ENCODE measurements at regions not wholly inside any gene's neighbourhood (a gene's known extent, or its start where the extent isn't known, plus 50 kb on each side); places are given as distances from the start of the nearest gene placed in this dataset.
"Not testable (repeated sequence)": the region's sequence is repeated elsewhere in the genome, so short reads cannot be mapped to it uniquely, and the experiment has no call there.

- DNase-seq (ENCODE audit: low read depth), result no peak
Measured at GRCh38 chr2:207363761-207364290, 165.9 kb upstream of the CREB1 start.

- no peak for DNase-seq (ENCODE audit: low read depth)
Measured at GRCh38 chr2:207370646-207371045, 159.1 kb upstream of the CREB1 start.

DNA sequence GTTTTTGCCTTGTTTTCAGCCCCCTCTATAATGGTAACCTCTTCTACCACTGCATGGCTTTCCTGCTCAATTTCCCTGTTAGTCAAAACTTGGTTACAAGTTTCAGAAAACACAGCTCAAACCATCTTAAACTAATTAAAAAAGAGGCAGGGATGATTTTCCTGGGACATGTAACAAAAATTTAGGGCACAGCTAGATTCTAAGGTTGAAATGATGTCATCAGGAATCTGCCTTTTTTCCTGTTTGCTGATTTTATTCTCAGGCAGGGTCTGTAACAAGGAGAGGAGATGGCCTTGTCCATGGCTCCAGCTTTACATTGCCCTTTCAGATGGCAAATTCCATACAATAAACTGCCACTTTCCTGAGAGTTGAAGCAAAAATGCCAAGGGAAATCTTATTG is 157.9 kb upstream of the CREB1 start:
- no peak for DNase-seq (ENCODE audit: low read depth)

DNA sequence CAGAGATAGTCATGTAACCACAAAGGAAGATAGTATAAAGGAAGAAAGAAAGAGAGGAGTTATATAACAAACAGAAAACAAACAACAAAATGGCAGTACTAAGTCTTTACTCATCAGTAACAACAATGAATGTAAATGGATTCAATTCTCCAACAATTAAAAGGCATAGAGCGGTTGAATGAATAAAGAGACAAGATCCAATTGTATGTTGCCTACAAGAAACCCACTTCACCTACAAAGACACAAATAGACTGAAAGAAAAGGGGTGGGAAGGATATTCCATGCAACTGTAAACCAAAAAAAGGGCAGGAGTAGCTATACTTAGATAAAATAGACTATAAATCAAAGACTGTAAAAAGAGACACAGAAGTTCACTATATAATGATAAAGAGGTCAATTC is 157.3 kb upstream of the CREB1 start:
- DNase-seq (ENCODE audit: low read depth), result no peak

DNA sequence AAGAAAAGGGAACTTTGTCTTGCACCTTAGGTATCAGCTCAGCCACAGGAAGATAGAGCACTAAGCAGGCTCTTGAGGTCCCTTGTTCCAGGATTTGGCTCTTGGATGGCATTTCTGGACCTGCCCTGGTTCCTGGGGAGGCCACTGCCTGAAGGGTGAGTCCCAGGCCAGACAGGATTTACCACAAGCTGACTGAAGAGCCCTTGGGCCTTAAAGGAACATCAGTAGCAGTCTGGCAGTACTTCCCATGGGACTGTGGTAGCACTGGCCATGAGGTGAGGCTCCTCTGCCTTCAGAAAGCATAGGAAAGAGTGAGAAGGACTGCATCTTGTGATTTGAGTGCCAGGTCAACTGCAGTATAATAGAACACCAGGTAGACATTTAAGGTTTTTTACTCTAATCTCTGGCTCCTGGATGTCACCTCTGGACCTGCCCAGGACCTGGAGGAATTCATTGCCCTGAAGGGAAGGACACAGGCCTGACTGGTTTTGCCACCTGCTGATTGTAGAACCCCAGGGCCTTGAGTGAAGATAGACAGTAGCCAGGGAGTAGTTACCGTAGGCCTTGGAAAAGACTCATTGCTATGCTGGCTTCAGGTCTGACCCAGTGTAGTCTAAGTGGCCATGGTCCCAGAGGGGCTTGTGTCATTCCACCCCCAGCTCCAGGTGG is 154.4 kb upstream of the CREB1 start:
- DNase-seq (ENCODE audit: low read depth), result no peak

DNA sequence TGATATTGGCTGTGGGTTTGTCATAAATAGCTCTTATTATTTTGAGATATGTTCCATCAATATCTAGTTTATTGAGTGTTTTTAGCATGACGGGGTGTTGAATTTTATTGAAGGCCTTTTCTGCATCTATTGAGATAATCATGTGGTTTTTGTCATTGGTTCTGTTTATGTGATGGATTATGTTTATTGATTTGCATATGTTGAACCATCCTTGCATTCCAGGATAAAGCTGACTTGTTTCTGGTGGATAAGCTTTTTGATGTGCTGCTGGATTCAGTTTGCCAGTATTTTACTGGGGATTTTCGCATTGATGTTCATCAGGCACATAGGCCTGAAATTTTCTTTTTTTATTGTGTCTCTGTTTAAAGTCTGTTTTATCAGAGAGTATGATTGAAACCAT is 151.1 kb upstream of the CREB1 start:
- DNase-seq (ENCODE audit: low read depth), result not testable (repeated sequence)

DNA sequence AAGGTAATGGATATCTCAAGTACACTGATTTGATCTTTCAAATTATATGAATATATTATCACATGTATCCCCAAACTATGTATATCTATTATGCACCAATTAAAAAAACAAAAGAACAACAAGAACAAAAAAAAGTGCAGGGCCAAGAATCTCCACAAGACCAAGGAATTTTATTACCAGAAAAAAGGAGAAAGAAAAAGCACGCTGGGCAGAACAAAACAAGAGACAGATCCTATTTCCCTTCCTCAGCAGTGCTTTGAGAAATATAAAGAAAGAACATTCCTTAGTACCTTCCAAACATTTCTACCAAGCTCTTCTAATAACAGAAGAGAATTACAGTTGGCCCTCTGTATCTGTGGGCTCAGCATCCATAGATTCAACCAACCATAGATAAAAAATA is 144.7 kb upstream of the CREB1 start:
- no peak for DNase-seq (ENCODE audit: low read depth)

- DNase-seq (ENCODE audit: low read depth), result no peak
Measured at GRCh38 chr2:207385903-207386302, 143.9 kb upstream of the CREB1 start.

DNA sequence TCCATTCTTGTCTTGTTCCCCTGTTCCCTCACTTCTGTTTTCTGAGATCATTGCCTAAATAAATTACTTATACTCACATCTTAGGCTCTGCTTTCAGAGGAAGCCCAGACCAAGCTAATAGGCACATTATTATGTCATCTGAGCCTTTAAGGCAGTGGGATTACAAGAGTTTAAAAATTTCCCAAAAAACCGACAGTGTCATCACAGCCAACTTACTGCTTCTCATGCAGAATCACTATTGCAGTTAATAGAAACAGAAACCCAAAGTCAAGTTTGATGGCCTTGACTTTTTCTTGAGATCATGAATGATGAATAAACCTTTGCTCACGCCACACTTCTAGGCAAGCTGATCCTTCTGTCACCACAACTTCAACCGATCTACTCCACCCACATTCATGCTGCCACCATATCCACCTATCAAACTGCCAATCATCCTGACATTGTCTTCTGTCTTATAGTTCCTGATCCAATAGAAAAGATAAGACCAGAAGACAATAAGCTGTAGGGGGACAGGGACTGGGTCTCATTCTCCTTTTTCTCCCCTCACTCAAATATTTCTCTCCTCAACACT is 142.7 kb upstream of the CREB1 start:
- no peak for DNase-seq (ENCODE audit: low read depth)

- DNase-seq (ENCODE audit: low read depth), result no peak
Measured at GRCh38 chr2:207390302-207391095, 139.3 kb upstream of the CREB1 start.

DNA sequence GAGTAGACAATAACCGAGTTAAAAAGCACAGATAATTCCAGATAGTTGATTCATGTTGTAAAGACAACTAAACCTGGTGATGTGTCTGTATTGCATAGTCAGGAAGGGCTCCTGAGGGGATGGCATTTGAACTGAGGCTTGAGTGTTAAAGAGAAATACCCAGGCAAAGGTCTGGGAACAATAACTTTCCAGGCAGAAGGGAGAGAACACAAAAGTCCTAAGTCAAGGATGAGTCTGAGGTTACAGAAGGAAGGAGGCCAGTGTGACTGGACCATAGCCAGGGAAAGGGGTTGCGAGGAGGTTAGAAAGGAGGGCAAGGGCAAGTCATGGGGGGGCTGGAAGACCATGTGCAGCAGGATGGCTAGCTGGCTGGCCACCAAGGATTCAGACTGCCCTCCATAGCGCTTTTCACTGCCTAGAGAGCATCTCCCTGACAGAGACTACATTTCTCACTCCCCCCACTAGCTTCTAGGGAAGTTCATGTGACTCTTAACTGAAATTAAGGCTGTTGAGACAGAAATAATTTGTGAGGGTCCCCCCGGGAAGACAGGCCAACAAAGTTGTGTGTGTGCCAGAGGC is 135.5 kb upstream of the CREB1 start:
- DNase-seq (ENCODE audit: low read depth), result no peak

- no peak for DNase-seq (ENCODE audit: low read depth)
Measured at GRCh38 chr2:207394812-207395534, 134.8 kb upstream of the CREB1 start.

GRCh38 chr2:207395535-207396251 is 134.1 kb upstream of the CREB1 start:
- DNase-seq (ENCODE audit: low read depth), result no peak

- no peak for DNase-seq (ENCODE audit: low read depth)
Measured at GRCh38 chr2:207397917-207398655, 131.7 kb upstream of the CREB1 start.

- DNase-seq (ENCODE audit: low read depth), result no peak
Measured at GRCh38 chr2:207399301-207399700, 130.5 kb upstream of the CREB1 start.

GRCh38 chr2:207401338-207401737 is 128.4 kb upstream of the CREB1 start:
- DNase-seq (ENCODE audit: low read depth), result no peak

GRCh38 chr2:207403141-207403540 is 126.6 kb upstream of the CREB1 start:
- no peak for DNase-seq (ENCODE audit: low read depth)

- no peak for DNase-seq (ENCODE audit: low read depth)
Measured at GRCh38 chr2:207403950-207404349, 125.8 kb upstream of the CREB1 start.

DNA sequence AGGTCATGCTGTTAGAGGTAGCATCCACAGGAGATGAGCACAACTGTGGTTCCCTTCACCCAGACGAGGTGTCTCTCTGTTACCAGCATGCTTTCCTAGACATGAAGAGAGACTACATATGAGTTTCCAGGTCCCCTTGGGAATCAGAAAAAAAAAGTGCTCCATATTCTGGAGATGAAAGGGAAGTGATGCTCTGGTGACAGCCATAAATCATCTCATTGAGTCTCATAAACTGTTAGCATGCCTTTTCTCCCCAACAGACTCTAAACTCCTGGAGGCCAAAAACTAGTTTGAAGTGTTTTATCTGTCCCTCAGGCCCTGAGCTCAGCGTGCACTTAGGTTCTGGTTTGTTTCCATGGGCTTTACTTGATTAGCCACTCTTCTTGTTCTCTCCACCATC is 124.6 kb upstream of the CREB1 start:
- no peak for DNase-seq (ENCODE audit: low read depth)

DNA sequence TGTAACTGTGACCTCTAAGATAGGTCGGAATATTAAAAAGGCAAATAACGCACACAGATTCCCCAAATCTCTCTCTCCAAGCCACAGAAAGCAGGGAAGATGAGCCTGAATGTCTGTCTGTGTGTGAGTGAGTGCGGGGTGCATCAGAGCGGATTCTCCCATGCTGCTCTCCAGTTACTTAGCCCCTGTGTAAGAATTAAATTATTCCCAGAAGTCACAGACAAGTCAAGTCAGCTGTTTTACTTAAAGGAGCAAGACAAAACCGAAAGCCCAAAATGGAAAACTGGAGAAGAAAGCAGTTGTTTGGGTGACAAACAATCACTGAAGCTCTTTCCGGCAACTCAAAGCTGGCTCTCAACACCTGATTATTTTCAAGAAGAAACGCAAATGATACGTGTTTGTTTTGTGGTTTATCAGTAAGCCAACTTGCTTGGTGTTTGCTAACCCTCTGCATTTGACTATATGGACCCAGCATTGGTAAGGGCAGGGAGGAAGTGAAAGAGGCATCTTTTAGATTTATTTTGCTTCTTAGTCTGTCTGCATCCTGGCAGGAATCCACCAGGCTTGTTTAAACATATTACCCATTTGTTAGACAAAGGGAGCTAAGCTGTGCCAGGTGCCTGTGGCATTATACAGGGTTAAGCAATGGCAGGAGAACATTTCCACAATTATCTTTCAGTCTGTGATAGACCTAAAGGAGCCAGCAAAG is 121.5 kb upstream of the CREB1 start:
- DNase-seq (ENCODE audit: low read depth), result no peak

Measured in stimulated activated CD8-positive, alpha-beta memory T cell treated with anti-CD3 and anti-CD28 coated beads, Interleukin-12 subunit alpha, Interleukin-12 subunit beta, amount 100 ng/mL, for 1 hour (primary cell).